ENCODE measurements at regions not wholly inside any gene's neighbourhood (a gene's known extent, or its start where the extent isn't known, plus 50 kb on each side); places are given as distances from the start of the nearest gene placed in this dataset.

GRCh38 chr6:122081921-122082320 lies 317.5 kb upstream of the HSF2 start:
- no peak for TF ChIP-seq EZH2 (IDR thresholded peaks at IDR 0.05)
- TF ChIP-seq CTCF (IDR thresholded peaks at IDR 0.05) = no peak
- no peak for TF ChIP-seq EZH2phosphoT487 (IDR thresholded peaks at IDR 0.05)
- DNase-seq (ENCODE audit: low spot score) = no peak
- no peak overlapping the region for H3K27ac ChIP-seq
- Mint-ChIP-seq H3K27ac (no peak overlapping the region), H3K9me3 (no peaks in the 10 kb centered on the region), H3K36me3 (no peaks in the 10 kb centered on the region), H3K4me3 (no peak overlapping the region), H3K27me3 (ENCODE audit: insufficient read depth, low read depth) (peaks cover 3% of the 10 kb centered on the region), H3K4me1 (no peaks in the 10 kb centered on the region)
- no peaks in the 10 kb centered on the region for H3K4me1 ChIP-seq
- no peaks in the 10 kb centered on the region for H3K27me3 ChIP-seq
- no peaks in the 10 kb centered on the region for H3F3A ChIP-seq (ENCODE audit: low read depth)
- no peaks in the 10 kb centered on the region for H3K9me3 ChIP-seq (ENCODE audit: low read depth)
- peak overlapping the region; percentile 31 for H2AFZ ChIP-seq (replicated peaks)
- no peaks in the 10 kb centered on the region for H3K36me3 ChIP-seq
- H3K4me2 ChIP-seq = no peak overlapping the region
- H4K20me1 ChIP-seq (ENCODE audit: low read depth) = no peaks in the 10 kb centered on the region
- H3K79me2 ChIP-seq (ENCODE audit: low read depth) = no peaks in the 10 kb centered on the region
- H3K9ac ChIP-seq = no peak overlapping the region
- no peak overlapping the region for H3K4me3 ChIP-seq

- no peaks in the 10 kb centered on the region for H3K4me1 Mint-ChIP-seq
- no peak overlapping the region for H3K27ac Mint-ChIP-seq
- peaks cover 3% of the 10 kb centered on the region for H3K27me3 Mint-ChIP-seq (ENCODE audit: insufficient read depth, low read depth)
- no peaks in the 10 kb centered on the region for H3K4me1 ChIP-seq
- H3K79me2 ChIP-seq (ENCODE audit: low read depth) = no peaks in the 10 kb centered on the region
- DNase-seq (ENCODE audit: low spot score) = no peak
- no peaks in the 10 kb centered on the region for H3K36me3 ChIP-seq
- no peak overlapping the region for H3K4me2 ChIP-seq
- H3K27ac ChIP-seq = no peak overlapping the region
- no peak overlapping the region for H3K4me3 Mint-ChIP-seq
- no peaks in the 10 kb centered on the region for H3K9me3 Mint-ChIP-seq
- no peaks in the 10 kb centered on the region for H3K27me3 ChIP-seq
- H2AFZ ChIP-seq (replicated peaks) = peak overlapping the region; percentile 31
- H3K36me3 Mint-ChIP-seq = no peaks in the 10 kb centered on the region
- H4K20me1 ChIP-seq (ENCODE audit: low read depth) = no peaks in the 10 kb centered on the region
- no peak overlapping the region for H3K4me3 ChIP-seq
- no peaks in the 10 kb centered on the region for H3F3A ChIP-seq (ENCODE audit: low read depth)
- TF ChIP-seq EZH2phosphoT487 (IDR thresholded peaks at IDR 0.05) = no peak
- no peak for TF ChIP-seq EZH2 (IDR thresholded peaks at IDR 0.05)
- no peak for TF ChIP-seq CTCF (IDR thresholded peaks at IDR 0.05)
- no peaks in the 10 kb centered on the region for H3K9me3 ChIP-seq (ENCODE audit: low read depth)
- no peak overlapping the region for H3K9ac ChIP-seq
Measured at GRCh38 chr6:122082370-122082769, 317.1 kb upstream of the HSF2 start.

GRCh38 chr6:122092366-122092765 lies 307.1 kb upstream of the HSF2 start:
- H3K27ac ChIP-seq = no peak overlapping the region
- TF ChIP-seq EZH2phosphoT487 (IDR thresholded peaks at IDR 0.05) (no peak), CTCF (IDR thresholded peaks at IDR 0.05) (no peak), EZH2 (IDR thresholded peaks at IDR 0.05) (no peak)
- H3K9ac ChIP-seq = no peak overlapping the region
- no peak for DNase-seq (ENCODE audit: low spot score)
- H3K27me3 Mint-ChIP-seq (ENCODE audit: insufficient read depth, low read depth) = no peaks in the 10 kb centered on the region
- H3F3A ChIP-seq (ENCODE audit: low read depth) = no peaks in the 10 kb centered on the region
- H3K9me3 ChIP-seq (ENCODE audit: low read depth) = no peaks in the 10 kb centered on the region
- H3K79me2 ChIP-seq (ENCODE audit: low read depth) = no peaks in the 10 kb centered on the region
- no peaks in the 10 kb centered on the region for H3K4me1 Mint-ChIP-seq
- H3K4me3 Mint-ChIP-seq = no peak overlapping the region
- no peaks in the 10 kb centered on the region for H3K9me3 Mint-ChIP-seq
- H2AFZ ChIP-seq (replicated peaks) = no peak overlapping the region
- no peaks in the 10 kb centered on the region for H3K27me3 ChIP-seq
- no peak overlapping the region for H3K4me2 ChIP-seq
- H3K36me3 Mint-ChIP-seq = no peaks in the 10 kb centered on the region
- H4K20me1 ChIP-seq (ENCODE audit: low read depth) = no peaks in the 10 kb centered on the region
- no peak overlapping the region for H3K4me3 ChIP-seq
- H3K27ac Mint-ChIP-seq = no peak overlapping the region
- H3K36me3 ChIP-seq = no peaks in the 10 kb centered on the region
- peaks cover 12% of the 10 kb centered on the region for H3K4me1 ChIP-seq

All from neural progenitor cell (in vitro differentiated cells).